IPS DF 19.7 (cell line): ENCODE measurements at regions not wholly inside any gene's neighbourhood (a gene's known extent, or its start where the extent isn't known, plus 50 kb on each side); places are given as distances from the start of the nearest gene placed in this dataset.

Experiments used
- DNase-seq: peaks from one replicate; pipeline ENCODE4 v3.0.0-alpha.2; 2013; ENCODE audit warnings: low read depth, low spot score

GRCh38 chr10:118501171-118501570 lies 94.3 kb downstream of the PRLHR start:
- DNase-seq: no peak

GRCh38 chr10:118500477-118501104 lies 94.9 kb downstream of the PRLHR start:
- DNase-seq: no peak

DNA sequence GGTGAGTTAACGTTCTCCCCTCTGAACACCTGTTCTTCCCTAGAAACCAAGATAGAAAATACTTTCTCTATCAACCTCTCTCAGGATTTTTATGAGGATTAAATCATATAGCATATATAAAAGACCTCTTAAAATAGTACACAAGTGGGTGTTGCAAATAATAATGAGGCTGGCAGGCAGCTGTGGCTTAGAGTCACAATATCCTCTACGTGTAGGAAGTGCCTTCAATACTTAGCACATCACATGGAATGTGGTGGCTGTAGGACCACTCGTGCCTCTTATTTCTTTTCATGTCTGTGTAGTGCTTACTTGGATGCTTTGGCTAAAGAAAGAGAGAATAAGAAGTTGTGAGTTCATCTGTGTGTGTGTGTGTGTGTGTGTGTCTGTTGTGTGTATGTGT lies 96.3 kb downstream of the PRLHR start:
- no peak for DNase-seq

DNA sequence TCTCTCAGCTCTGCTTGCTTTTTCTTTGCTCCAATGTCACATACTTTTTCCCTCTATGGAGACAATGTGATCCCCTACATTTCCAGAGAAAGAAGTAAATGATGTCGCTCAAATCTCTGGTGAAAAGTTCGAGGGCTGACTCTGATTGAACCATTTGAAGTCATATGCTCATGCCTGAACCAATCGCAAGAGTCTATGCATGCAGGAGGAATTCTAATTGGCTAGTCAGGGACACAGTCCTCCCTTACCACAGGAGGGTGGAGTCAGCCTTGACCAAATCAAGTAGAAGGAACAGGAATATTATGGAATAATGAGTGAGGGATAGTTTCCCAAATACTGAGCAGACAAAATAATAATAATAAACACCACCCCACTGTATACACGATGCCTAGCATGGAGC lies 96.8 kb downstream of the PRLHR start:
- no peak for DNase-seq

GRCh38 chr10:118497227-118497626 lies 98.2 kb downstream of the PRLHR start:
- no peak for DNase-seq

- DNase-seq: no peak
Measured at GRCh38 chr10:118496525-118496924, 98.9 kb downstream of the PRLHR start.

DNA sequence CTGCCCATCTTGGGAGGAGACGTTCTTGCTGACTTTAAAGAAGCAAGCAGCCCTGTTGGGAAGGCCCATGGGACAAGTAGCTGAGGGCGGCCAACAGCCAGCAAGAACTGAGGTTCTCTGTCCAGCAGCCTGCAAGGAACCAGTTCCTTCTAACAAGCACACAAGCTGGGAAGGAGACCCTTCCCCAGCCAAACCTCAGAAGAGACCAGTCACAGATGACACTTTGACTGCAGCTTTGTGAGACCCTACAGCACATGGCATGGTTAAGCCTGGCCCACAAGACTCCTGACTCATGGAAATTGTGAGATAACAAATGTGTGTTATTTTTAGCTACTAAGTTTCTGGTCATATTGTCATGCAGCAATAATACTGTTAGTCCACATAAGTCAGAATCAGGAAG lies 99.9 kb downstream of the PRLHR start:
- no peak for DNase-seq

- DNase-seq: no peak
Measured at GRCh38 chr10:118491055-118491454, 104.4 kb downstream of the PRLHR start.

- no peak for DNase-seq
Measured at GRCh38 chr10:118488710-118489497, 106.5 kb downstream of the PRLHR start.

- DNase-seq: no peak
Measured at GRCh38 chr10:118485641-118486040, 109.8 kb downstream of the PRLHR start.

- DNase-seq: no peak
Measured at GRCh38 chr10:118484152-118484871, 111.1 kb downstream of the PRLHR start.

GRCh38 chr10:118483496-118483895 lies 112.0 kb downstream of the PRLHR start:
- DNase-seq: no peak

- no peak for DNase-seq
Measured at GRCh38 chr10:118482393-118483331, 112.8 kb downstream of the PRLHR start.

DNA sequence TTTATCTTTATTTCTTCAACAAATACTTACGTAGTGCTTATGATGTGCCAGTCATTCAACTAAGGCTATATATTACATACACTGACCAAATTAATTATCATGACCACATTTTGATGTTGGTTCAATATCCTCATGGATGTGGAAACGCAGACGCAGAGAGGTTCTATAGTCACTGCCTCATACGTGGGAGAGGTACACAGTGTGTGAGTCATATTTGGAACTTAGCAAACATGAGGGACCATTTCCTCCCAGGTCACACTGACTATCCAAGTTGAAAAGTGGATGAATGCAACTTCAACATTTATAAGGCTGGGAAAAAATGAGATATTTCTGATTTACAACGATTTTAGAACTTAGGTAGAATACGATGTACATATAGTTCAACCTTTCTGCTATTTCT lies 113.6 kb downstream of the PRLHR start:
- no peak for DNase-seq

DNA sequence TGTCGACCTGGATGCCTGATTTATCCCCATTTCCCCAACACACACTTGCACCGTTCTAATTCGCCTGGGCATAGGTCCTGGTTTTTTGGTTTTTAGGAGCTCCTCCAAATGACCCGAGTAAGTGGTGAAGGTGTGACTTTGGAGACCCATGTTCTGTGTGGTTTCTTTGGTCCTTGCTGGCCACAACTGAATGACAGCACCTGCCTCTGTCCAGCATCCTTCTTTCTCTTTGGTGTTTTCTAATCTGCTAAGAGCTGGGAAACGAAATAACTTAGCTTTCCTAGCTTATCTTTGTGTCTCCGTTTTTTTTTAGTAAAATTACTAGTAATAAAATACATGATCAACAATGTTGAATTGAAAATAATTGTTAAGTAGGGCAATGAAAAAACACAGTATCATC lies 120.2 kb downstream of the PRLHR start:
- no peak for DNase-seq

- no peak for DNase-seq
Measured at GRCh38 chr10:118474111-118474510, 121.3 kb downstream of the PRLHR start.

DNA sequence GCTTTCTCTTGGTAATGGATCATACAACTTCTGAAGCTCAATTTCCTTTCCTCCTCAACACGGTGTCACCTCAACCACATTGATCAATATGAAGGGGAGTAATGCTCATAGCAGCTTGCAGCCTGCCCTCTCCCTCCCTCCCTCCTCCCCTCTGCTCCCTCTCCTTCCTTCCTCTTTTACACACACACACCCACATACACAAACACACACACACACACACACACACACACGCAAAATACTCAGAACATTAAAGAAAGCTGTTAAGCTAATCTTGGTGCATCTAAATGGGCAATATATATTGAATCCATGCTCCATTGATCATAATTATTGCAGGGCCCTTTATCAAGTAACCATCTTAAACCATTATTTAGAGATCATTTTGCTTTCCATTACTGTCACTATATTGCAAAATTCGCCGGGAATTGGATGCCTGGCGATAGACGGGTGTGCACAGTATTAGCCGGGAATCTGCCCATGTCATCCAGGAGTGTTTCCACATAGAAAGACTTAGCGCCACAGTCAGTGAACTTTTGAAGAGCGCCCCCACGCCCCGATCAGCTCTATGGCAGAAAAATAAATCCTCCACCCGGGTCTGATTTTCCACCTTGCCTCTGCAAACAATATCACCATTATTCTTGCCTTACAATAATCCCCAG lies 122.0 kb downstream of the PRLHR start:
- DNase-seq: no peak

DNA sequence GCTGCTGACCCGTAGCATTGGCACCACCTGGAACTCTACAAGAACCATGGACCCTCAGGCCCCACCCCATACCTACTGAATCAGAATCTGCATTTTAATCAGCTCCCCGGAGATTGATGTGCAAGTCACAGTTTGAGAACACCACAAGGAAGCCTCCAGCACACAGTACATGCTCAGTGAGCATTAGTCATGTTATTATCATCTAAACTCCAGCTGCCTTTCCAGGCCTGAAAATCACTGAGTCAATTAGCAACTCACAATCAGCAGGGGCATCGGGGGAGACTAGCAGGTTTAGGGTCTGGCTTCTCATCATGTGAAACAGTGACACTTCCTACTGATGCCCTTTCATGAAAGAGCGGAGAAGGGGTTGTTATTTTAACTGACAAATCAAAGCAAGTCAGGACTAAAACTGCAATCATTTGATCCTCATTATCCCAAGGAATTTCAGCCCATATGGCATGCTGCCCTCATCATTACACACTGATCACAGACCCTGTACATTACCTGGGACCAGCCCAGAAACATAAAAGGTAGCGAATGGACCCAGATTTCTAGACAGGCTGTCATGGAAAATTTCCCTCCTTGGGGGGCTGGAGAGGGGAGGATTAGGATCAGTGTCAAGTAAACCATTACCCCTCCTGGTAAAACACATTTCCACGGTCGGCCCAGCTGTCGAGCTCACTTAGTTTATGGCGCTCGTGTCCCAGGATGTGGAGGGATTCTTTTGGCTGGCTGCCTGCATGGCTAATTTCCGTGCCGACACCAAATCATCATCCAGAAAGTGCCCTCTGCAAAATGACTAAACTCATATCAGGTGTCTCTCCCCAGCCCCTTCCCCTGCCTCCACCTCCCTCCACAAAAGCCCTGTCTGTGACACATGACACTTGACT lies 122.8 kb downstream of the PRLHR start:
- DNase-seq: no peak

GRCh38 chr10:118471863-118472262 lies 123.6 kb downstream of the PRLHR start:
- DNase-seq: no peak

DNA sequence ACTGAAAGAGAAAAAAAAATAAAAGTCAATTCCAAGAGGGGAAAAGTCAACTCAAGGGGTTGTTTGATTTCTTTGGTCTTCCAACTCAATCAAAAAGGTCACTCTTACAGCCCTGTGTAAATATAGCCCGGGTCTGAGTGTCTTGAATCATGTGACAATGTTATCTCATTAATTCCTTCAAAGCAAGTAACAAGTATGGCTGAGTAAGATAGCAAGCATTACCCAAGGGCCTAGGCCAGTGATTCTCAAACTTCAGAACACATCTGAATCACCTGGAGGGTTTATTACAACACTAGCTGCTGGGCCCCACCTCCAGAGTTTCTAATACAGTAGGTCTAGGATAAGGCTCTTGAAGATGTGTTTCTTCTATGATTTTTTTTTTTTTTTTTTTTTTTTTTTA lies 125.0 kb downstream of the PRLHR start:
- no peak for DNase-seq
